COR-L47 (cell line): ENCODE measurements at regions not wholly inside any gene's neighbourhood (a gene's known extent, or its start where the extent isn't known, plus 50 kb on each side); places are given as distances from the start of the nearest gene placed in this dataset.

Experiments used
- DNase-seq: peaks from one replicate; lab custom pipeline; 2025; lab: John Stamatoyannopoulos, UW

DNA sequence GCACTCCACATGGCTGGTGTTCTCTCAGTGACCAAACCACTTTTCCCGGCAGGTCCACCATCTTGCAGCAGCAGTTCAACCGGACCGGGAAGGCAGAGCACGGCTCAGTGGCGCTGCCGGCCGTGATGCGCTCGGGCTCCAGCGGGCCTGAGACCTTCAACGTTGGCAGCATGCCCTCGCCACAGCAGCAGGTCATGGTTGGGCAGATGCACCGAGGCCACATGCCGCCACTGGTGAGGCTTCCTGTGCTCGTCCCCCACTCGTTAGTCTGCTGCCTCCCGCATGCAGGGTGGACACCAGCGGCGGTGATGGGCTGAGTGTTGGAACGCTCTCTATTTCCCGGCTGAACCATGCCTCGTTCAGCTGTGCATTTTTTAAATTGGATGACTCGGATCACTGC, 344.9 kb upstream of the TPM1 start:
- no peak for DNase-seq

DNA sequence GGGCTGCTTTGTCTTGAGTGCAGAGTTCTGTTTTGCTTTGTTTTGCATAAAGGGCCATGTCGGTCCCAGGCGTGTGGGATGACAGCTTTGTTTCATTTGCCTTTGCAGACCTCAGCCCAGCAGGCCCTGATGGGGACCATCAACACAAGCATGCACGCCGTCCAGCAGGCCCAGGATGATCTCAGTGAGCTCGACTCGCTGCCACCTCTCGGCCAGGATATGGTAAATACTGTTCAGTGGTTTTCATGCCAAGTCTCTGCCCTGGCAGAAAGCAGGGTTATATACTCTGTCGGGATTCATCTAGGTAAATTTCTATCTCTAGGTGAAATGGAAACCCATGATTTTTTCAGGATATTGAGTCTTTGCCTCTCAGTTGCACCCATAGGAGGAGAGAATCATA, 343.9 kb upstream of the TPM1 start:
- DNase-seq: no peak

DNA sequence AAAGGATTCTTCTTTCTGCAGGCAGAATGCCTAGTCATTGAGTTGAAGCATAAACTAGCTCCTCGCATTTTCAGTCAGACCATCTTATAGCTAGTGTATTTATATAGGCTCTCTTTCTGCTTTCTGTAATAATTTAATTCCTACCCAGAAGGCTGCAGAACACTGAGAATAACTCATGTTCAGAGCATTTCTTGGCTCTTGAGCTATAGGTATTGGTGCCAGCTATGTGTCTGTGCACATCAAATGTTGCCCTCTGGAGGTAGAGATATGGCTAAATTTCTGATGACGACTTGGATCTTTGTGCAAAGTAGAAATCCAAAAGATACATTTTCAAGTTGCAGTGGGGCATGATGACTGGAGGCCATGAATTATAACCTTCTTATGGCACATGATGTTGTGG, 336.2 kb upstream of the TPM1 start:
- no peak for DNase-seq

DNA sequence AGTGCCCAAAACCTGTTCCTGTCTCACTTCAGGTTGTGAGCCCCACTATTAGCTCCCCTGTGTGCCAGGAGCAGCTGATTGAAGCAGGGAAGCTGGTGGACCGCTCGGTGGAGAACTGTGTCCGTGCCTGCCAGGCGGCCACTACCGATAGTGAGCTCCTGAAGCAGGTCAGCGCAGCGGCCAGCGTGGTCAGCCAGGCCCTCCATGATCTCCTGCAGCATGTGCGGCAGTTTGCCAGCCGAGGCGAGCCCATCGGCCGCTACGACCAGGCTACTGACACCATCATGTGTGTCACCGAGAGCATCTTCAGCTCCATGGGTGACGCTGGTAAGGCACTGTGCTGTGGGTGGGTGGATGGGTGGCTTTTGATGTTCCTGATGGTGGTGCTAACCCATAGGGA, 334.1 kb upstream of the TPM1 start:
- no peak for DNase-seq

DNA sequence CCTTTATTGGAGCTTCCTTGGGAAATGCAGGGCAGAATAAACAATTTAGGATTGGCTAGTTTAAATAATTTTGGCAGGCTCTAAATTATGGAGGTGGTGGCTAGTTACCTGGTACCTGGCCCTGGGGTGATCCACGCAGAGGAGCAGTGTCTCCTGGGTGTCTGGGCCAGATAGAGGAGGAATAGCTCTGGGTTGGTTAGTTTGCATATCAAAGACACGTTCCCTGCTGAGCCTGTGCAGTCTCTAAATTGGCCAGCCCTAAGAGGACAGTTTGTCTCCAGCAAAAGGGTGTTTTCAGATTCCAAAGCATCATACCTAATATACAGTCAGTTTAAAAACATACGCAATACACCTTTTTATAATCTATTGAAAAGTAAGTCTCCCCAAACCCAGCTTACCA, 333.3 kb upstream of the TPM1 start:
- no peak for DNase-seq

DNA sequence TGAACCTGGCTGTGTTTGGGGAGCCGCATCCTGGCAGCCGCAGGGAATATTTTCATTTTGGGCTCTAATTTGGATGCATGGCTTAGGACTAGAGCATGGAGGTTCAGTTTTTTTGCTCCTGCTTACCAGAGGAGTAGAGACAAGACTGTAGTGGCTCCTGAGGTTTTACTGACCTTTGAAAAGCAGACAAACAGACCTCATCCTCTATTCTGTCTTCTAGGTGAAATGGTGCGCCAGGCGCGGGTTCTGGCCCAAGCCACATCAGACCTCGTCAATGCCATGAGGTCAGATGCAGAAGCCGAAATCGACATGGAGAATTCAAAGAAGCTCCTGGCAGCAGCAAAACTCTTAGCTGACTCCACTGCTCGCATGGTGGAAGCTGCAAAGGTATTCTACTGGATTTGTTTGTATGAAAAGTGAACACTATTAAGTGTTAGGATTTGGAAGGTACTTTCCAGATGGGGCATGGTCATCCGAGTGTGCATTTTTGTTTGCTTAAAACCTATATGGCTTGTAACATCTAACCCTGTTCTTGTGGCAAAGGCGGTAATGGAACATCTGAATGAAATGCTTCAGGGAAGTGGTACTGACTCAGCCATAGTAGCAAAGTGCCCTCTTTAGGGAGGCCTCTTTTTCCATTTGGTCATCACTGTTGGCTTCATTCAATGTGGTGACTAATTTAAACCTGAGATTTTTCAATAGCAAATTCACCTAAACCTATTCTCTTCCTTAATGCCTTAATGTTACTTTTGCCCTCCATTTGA, 330.7 kb upstream of the TPM1 start:
- no peak for DNase-seq

DNA sequence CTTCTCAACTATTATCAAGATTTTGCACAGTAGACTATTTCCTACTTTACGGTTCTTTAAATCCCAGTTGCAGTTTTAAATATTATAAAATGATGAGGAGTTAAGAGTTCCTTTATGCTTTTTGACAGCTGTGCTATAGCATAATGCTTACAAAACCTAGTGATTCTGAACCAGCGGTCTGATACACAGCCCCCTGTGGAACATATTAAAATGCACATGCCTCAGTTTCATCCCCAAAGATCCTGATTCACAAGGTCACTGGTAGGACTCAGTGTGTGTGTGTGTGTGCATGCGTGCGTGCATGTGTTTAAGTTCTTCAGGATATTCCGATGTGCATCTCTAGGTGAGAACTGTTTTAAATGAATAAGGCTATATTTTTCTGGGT, 330.1 kb upstream of the TPM1 start:
- DNase-seq: no peak

DNA sequence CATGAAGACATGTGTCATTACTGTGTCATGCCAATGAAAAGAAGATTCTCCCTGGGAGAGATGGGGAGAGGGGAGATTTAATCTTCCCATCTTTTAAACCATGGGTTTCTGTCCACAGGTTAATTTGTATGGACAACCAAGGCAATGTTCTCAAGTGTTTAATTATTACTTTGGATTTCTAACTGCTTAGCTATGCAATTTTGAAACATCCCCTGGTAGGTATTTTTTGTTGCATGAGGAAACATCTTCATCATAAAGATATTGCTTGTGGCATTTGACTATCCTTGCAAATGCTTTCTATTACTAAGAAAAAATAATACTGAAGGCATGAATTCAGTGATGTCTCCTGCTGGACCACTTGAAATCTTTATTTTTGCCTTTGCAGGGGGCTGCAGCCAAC, 326.6 kb upstream of the TPM1 start:
- DNase-seq: no peak

DNA sequence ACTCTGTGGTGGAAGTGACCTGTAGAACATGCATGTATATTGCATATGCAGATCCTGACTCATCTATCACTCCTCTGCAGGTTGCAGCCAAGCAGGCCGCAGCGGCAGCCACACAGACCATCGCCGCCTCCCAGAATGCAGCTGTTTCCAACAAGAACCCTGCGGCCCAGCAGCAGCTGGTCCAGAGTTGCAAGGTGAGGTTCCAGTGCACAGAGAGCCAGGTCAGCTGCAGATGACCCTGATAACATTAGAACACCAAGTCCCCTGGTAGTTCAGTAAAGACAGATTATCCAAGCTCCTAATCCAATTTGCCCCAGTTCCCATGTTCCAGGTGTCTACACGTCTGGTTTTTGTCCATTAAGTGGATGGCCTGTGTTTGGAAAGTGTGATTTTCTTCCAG, 325.1 kb upstream of the TPM1 start:
- no peak for DNase-seq

DNA sequence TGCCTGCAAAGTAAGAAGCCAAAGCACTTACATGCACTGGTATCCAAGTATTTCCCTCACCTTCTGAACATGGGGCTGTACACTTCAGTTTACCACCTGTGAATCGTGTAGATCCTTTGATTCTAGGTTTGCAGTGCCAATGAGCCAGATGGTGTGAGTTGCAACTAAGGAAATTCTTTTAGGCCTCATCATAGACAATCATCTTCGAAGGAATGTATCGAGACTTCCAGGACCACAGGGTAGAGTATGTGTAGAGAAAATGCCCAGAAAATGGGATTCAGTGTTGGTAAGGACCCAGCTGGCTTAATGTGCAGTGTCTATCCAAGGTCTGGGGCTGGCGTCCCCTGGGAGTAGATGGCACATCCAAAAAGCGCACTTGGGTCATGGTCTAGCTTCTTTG, 323.2 kb upstream of the TPM1 start:
- DNase-seq: no peak

DNA sequence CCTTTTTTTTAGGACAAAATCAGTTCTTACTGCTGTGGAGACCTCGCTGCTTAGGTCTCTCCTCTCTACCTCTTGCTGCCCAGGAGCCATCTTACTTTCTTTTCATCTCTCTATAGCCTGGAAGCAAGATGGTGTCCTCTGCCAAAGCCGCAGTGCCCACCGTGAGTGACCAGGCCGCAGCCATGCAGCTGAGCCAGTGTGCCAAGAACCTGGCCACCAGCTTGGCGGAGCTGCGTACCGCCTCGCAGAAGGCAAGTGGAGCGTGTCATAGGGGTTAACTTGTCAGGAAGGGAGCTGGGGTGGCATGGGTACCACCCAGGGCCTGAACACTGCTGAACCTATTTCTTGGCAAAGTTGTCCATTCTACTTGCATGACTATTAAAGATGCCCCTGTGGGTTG, 320.3 kb upstream of the TPM1 start:
- no peak for DNase-seq

DNA sequence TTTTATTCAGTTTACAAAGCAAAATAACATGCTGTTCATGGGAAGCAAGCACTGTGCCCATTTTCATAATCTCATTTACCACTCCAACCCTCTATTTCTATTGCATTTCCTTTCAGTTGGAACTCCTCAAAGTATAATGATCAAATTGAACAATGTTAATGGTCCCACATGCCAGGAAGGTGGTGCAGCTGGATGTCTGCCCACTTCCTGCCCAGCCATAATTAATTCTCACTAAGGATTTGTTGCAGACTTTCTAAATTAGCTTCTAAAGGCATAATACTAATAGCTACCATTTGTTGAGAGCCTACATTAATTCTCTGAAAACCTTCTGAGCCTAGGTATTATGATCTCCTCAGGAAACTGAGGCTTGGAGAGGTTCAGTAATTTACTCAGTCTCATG, 316.1 kb upstream of the TPM1 start:
- DNase-seq: peak; percentile 41

DNA sequence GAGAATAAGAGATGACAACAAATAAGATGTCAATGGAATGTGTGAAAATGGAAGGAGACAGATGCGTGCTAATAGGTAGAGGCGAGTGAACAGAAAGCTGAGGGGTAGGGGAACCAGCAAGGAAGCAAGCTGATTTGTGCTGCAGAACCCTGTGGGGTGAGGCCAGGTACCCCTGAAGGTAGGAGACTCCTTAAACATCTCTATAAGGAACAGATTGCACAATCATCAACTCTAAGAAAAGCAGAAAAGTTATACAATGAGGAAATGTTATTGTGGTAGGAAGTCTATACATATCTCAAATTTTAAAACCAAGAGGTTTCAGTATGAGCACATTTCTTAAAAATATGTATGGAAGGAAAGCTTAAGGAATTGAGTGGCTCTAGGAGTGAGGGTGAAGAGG, 315.0 kb upstream of the TPM1 start:
- DNase-seq: no peak

DNA sequence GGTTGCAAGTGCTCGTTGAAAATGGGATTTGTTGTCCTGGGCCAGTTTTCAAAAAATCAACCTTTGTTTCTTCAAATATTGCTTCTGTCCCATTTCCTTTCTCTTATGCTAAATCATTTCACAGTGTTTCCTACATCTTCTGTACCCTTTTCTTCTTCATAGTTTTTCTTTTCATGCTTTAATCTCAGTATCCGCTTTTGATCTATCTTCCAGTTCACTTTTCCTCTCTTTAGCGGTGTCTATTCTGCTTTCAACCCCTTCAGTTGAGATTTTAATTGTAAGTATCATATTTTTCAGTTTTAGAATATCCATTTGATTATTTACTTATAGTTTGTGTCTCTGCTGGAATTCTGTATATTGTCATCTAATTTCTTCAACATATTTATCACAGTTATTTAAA, 311.7 kb upstream of the TPM1 start:
- DNase-seq: no peak

DNA sequence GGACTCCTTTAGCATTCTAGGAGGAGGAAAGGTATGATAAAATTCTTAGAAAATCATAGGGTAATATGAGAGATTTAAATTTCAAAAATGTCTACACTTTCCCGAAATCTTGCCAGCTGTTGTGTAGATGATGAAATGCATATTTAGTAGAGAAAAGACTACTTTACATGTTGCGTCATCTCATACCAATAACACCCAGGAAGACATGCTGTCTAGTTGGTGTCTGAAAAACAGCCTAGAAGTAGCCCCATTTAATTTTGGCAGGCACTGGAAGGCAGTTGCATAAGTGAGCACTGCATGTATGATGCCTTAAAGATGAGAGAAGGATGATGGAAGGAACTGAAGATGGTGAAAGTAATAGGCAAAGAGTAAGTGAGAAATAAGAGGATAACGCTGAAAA, 310.5 kb upstream of the TPM1 start:
- no peak for DNase-seq

DNA sequence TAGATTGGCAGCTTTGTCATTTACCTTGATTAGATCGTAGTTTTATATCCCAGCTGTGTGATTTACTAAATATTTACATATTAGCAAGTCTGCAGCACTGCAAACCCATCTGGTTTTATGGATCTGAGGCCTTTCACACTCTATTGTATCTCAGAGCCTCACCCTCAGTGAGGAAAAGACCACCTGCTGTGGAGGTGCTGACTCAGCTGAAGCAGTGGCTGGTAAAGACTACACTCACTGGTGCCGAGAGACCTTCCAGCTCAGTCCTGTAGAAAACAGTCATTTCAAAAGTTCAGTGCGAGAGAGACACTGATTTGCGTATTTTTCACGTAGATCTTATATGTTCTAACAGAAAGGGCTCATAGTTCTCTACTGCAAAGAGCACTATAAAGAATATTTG, 307.8 kb upstream of the TPM1 start:
- DNase-seq: no peak

DNA sequence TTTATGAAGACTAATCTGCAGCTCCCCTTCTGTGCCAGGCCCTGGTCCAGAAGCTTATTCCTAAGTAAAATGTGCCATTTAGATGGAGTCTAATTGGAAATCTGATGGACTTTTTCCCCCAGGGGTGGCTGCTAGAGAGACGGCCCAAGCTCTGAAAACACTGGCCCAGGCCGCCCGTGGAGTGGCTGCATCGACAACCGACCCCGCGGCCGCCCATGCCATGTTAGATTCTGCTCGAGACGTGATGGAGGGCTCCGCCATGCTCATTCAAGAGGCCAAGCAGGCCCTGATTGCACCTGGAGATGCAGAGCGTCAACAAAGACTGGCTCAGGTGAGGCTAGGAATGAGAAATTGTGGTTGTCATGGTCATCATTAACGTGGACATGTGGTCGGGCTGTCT, 305.8 kb upstream of the TPM1 start:
- no peak for DNase-seq

DNA sequence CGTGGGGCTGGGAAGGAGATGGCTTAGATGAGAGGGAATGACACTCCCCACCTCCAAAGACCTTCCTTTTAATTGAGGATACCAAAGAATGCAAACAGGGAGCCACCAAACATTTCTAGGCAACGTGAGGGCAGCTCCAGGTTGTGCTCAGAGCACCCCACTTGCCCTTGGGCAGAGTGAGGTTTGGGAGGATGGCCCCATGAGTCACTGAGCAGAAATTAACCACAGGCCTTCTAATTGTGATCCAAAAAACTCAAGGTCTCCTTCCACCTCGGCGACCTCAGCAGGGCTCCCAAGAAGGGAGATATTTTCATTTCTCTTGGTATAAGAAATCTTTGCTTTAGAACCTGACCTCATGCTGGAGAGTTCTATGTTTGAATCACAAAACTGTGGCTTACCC, 305.0 kb upstream of the TPM1 start:
- no peak for DNase-seq

DNA sequence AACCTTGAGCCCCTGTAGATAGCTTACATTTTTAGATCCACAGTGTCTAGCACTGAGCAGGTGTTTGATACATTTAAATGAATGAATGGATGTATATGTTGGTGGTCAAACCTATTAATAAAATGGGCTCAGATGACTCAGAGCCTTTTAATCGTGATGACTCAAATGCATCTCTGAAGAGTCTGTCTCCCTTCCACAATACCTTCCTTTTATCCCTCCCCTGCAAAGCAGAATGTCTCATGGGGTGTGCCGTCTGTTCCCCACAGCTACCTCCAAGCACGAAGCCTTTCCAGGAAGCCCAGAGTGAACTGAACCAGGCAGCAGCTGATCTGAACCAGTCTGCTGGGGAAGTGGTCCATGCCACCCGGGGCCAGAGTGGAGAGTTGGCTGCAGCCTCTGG, 303.5 kb upstream of the TPM1 start:
- DNase-seq: no peak

DNA sequence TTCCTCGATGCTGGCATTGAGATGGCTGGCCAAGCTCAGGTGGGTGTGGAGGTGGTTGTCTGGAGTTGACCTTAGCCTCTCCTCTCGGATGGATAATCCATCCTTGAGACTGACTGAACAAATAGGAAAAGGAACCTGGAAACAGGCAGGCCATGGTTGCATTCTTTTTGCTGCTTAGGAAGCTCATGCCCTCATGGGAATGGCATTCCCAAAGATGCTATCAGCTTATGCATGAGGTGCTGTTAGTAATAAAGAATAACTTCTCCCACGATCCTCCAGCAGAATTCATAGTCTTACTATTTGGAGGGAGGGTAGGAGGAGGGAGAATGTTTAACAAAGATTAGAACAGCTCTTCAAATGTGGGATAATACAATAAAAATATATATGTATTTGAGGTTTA, 303.0 kb upstream of the TPM1 start:
- DNase-seq: no peak

DNA sequence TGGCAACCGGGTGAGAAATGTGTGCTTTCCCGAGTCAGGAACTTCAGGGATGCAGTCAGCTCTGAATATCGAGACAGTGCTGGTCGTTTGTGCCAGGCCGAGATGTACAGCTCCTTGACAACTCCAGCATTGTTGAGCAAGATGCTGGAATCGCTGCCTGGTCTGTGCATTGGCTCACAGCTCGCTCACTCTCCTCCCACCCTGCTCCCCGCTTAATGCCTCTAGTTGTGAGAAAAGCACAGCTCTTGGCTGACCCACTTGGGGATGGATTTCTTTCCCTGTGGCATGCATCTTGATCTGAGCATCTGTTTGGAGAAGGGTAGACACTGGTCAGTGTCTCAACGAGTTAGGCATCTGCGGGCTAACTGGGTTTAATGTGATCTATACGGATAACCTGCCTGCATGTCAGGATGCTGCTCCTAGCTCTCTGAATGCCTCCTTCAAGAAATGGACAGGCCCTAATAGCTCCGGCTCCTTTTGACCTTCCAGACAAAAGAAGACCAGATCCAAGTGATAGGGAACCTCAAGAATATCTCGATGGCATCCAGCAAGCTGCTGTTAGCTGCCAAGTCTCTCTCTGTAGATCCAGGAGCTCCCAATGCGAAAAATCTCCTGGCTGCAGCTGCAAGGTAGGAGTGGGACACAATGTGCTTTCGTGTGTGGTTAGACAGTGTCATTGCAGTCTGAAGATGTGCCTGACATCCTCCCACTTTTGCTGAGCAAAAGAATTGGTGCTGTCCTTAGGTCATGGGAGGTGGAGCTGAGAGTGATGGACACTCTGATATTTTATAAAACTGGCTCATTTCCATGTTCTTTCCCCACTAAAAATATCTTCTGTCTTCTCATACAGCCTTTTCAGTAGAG, 302.2 kb upstream of the TPM1 start:
- DNase-seq: no peak

DNA sequence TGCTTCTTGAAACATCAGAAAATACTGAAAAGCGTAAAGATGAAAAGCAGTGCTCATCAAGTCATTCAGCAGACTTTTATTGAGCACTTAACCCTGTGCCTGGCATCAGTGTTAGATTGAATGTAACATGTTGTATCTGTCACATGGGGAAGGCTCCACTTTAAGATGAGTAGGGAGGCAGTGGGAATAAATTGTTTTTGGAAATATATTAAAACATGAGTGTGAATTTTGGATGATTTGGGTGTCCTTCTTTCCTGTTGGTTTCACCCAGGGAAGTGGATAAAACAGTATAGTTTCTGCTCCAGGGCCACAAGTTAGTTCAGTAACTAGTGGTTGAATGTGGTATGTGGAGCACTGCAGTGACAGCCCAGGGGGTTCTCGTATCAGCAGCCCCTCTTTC, 301.4 kb upstream of the TPM1 start:
- no peak for DNase-seq

DNA sequence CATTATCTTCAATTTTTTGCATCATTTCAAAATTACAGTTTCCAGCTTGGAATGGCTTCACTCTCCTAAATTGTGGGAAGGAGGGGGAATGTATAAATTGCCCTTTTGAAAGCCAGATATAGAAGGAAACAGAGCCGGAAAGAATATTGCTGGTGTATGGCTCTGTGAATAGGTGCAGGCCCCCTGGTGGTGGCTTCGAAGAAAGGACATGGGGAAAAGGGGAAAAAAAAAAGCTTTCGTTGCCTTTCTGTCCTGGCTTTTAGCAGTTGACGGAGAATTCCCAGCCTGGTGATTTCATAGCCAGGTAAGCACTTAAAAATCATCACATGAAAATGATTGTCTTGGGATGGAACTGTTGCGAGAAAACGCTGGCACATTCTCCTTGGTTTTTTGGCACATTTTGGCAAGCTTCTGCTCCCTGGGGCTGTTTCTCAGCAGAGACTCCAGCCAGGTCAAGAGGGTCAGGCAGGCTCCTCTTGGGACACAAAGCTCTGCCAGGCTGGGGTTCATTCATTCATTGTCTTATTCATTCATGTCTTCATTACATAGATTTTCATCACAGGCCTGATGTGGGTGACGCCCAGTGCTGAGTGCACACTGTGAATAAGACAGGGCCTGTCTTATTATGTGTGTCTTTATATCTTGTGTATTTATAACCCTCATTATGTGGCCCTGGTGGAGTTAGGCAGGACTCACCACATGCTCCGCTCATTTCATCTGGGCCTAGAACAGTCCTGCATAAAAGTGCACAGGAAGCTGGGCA, 300.0 kb upstream of the TPM1 start:
- DNase-seq: peak; percentile 29
